ENCODE measurements at regions not wholly inside any gene's neighbourhood (a gene's known extent, or its start where the extent isn't known, plus 50 kb on each side); places are given as distances from the start of the nearest gene placed in this dataset.

DNA sequence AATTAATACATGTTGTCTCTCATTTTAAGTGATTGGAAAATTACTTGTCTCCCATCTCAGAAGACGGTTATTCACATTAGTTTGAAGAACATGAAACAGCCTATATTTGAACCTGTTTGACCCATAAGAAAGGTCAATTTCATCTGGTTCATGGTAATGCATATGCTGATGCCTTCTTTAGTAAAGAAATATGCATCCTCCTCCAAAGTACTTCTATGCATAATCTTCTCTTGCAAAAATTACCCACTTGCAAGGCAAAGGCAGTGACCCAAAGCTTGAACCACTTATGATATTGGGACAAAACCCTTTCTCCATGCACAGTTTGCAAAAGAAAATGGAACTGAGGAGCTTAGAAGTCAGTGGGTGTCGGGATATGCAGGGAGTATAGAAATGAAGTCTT is 65.4 kb upstream of the IRX1 start:
- BruUV-seq (replicated peaks): no TSS peak
- FAIRE-seq (no peak), DNase-seq (ENCODE audit: low read depth, low spot score) (no peak), ATAC-seq (no peak)
- no peaks in the 10 kb centered on the region for H4K20me1 ChIP-seq (ENCODE audit: control insufficient read depth, insufficient read depth)
- H2AFZ ChIP-seq (ENCODE audit: control insufficient read depth, low read depth, low read length): no peak overlapping the region
- H3K9ac ChIP-seq (ENCODE audit: control insufficient read depth, insufficient read depth, low read length): no peak overlapping the region
- no peaks in the 10 kb centered on the region for H3K79me2 ChIP-seq (ENCODE audit: control insufficient read depth, insufficient read depth, low read length)
- no peaks in the 10 kb centered on the region for H3K27me3 ChIP-seq (replicated peaks in 1 of 2; ENCODE audit: control insufficient read depth in 2 of 2, insufficient read depth in 2 of 2, low read length in 1 of 2)
- ChIA-PET RAD21 (ENCODE audit: unreplicated experiment) (no interaction called here), SMC1A (ENCODE audit: uncharacterized antibody, unreplicated experiment) (no interaction called here), POLR2A (no interaction called here), CTCF (no interaction called here)
- no peak overlapping the region for H3K27ac ChIP-seq (ENCODE audit: control insufficient read depth, insufficient read depth)
- H3K9me3 ChIP-seq (replicated peaks; ENCODE audit: control insufficient read depth, insufficient read depth, low read length): no peaks in the 10 kb centered on the region
- 16% methylated on average over 2 of the region's 2 CpGs for WGBS (ENCODE audit: insufficient coverage, insufficient replicate concordance, low lambda C conversion rate, missing lambda C conversion rate)
- no peaks in the 10 kb centered on the region for H3K36me3 ChIP-seq (ENCODE audit: control insufficient read depth in 2 of 2, insufficient read depth in 2 of 2, low read length in 1 of 2)
- intact Hi-C loops (cut with micrococcal nuclease; ENCODE audit: unreplicated experiment): no loop called here
- no peaks in the 10 kb centered on the region for H3K4me1 ChIP-seq (ENCODE audit: control insufficient read depth, insufficient read depth, low read length)
- no peak overlapping the region for H3K4me2 ChIP-seq (ENCODE audit: control insufficient read depth, insufficient read depth)
- in situ Hi-C loops (cut with MboI): no loop called here
- no peak overlapping the region for H3K4me3 ChIP-seq
- TF ChIP-seq TCF12 (IDR thresholded peaks at IDR 0.05; ENCODE audit: low read depth, low read length) (no peak), ZBED1 (IDR thresholded peaks at IDR 0.05; ENCODE audit: borderline replicate concordance) (no peak), HCFC1 (IDR thresholded peaks at IDR 0.05; ENCODE audit: low read length) (no peak), RAD51 (IDR thresholded peaks at IDR 0.05) (no peak), ZNF622 (IDR thresholded peaks at IDR 0.05) (no peak), TCF7 (IDR thresholded peaks at IDR 0.05; ENCODE audit: borderline replicate concordance) (no peak), ZNF217 (IDR thresholded peaks at IDR 0.05) (no peak), NR2C1 (IDR thresholded peaks at IDR 0.05) (no peak), RAD21 (IDR thresholded peaks at IDR 0.05; ENCODE audit: insufficient read depth, low read depth, low read length) (no peak), EGR1 (IDR thresholded peaks at IDR 0.05; ENCODE audit: borderline replicate concordance in 1 of 2, low read depth in 2 of 2, low read length in 2 of 2) (no peak), GABPA (IDR thresholded peaks at IDR 0.05; ENCODE audit: low read depth) (no peak)
- TF ChIP-seq, protein P1, sequence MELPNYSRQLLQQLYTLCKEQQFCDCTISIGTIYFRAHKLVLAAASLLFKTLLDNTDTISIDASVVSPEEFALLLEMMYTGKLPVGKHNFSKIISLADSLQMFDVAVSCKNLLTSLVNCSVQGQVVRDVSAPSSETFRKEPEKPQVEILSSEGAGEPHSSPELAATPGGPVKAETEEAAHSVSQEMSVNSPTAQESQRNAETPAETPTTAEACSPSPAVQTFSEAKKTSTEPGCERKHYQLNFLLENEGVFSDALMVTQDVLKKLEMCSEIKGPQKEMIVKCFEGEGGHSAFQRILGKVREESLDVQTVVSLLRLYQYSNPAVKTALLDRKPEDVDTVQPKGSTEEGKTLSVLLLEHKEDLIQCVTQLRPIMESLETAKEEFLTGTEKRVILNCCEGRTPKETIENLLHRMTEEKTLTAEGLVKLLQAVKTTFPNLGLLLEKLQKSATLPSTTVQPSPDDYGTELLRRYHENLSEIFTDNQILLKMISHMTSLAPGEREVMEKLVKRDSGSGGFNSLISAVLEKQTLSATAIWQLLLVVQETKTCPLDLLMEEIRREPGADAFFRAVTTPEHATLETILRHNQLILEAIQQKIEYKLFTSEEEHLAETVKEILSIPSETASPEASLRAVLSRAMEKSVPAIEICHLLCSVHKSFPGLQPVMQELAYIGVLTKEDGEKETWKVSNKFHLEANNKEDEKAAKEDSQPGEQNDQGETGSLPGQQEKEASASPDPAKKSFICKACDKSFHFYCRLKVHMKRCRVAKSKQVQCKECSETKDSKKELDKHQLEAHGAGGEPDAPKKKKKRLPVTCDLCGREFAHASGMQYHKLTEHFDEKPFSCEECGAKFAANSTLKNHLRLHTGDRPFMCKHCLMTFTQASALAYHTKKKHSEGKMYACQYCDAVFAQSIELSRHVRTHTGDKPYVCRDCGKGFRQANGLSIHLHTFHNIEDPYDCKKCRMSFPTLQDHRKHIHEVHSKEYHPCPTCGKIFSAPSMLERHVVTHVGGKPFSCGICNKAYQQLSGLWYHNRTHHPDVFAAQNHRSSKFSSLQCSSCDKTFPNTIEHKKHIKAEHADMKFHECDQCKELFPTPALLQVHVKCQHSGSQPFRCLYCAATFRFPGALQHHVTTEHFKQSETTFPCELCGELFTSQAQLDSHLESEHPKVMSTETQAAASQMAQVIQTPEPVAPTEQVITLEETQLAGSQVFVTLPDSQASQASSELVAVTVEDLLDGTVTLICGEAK (IDR thresholded peaks at IDR 0.05; ENCODE audit: borderline replicate concordance): no peak
- TF ChIP-seq, protein P2, sequence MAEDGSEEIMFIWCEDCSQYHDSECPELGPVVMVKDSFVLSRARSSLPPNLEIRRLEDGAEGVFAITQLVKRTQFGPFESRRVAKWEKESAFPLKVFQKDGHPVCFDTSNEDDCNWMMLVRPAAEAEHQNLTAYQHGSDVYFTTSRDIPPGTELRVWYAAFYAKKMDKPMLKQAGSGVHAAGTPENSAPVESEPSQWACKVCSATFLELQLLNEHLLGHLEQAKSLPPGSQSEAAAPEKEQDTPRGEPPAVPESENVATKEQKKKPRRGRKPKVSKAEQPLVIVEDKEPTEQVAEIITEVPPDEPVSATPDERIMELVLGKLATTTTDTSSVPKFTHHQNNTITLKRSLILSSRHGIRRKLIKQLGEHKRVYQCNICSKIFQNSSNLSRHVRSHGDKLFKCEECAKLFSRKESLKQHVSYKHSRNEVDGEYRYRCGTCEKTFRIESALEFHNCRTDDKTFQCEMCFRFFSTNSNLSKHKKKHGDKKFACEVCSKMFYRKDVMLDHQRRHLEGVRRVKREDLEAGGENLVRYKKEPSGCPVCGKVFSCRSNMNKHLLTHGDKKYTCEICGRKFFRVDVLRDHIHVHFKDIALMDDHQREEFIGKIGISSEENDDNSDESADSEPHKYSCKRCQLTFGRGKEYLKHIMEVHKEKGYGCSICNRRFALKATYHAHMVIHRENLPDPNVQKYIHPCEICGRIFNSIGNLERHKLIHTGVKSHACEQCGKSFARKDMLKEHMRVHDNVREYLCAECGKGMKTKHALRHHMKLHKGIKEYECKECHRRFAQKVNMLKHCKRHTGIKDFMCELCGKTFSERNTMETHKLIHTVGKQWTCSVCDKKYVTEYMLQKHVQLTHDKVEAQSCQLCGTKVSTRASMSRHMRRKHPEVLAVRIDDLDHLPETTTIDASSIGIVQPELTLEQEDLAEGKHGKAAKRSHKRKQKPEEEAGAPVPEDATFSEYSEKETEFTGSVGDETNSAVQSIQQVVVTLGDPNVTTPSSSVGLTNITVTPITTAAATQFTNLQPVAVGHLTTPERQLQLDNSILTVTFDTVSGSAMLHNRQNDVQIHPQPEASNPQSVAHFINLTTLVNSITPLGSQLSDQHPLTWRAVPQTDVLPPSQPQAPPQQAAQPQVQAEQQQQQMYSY (CRISPR knock-in tag; IDR thresholded peaks at IDR 0.05): no peak
- TF ChIP-seq, protein P3, sequence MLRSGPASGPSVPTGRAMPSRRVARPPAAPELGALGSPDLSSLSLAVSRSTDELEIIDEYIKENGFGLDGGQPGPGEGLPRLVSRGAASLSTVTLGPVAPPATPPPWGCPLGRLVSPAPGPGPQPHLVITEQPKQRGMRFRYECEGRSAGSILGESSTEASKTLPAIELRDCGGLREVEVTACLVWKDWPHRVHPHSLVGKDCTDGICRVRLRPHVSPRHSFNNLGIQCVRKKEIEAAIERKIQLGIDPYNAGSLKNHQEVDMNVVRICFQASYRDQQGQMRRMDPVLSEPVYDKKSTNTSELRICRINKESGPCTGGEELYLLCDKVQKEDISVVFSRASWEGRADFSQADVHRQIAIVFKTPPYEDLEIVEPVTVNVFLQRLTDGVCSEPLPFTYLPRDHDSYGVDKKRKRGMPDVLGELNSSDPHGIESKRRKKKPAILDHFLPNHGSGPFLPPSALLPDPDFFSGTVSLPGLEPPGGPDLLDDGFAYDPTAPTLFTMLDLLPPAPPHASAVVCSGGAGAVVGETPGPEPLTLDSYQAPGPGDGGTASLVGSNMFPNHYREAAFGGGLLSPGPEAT (IDR thresholded peaks at IDR 0.05; ENCODE audit: low read depth): no peak
- TF ChIP-seq, protein P4, sequence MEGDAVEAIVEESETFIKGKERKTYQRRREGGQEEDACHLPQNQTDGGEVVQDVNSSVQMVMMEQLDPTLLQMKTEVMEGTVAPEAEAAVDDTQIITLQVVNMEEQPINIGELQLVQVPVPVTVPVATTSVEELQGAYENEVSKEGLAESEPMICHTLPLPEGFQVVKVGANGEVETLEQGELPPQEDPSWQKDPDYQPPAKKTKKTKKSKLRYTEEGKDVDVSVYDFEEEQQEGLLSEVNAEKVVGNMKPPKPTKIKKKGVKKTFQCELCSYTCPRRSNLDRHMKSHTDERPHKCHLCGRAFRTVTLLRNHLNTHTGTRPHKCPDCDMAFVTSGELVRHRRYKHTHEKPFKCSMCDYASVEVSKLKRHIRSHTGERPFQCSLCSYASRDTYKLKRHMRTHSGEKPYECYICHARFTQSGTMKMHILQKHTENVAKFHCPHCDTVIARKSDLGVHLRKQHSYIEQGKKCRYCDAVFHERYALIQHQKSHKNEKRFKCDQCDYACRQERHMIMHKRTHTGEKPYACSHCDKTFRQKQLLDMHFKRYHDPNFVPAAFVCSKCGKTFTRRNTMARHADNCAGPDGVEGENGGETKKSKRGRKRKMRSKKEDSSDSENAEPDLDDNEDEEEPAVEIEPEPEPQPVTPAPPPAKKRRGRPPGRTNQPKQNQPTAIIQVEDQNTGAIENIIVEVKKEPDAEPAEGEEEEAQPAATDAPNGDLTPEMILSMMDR (IDR thresholded peaks at IDR 0.05 in 2 of 3, conservative IDR thresholded peaks at IDR 0.05 in 1 of 3; ENCODE audit: control insufficient read depth in 2 of 3, extremely low read depth in 1 of 3, insufficient read depth in 1 of 3, low read depth in 3 of 3, low read length in 3 of 3): no peak
